ENCODE measurements at regions not wholly inside any gene's neighbourhood (a gene's known extent, or its start where the extent isn't known, plus 50 kb on each side); places are given as distances from the start of the nearest gene placed in this dataset.

DNA sequence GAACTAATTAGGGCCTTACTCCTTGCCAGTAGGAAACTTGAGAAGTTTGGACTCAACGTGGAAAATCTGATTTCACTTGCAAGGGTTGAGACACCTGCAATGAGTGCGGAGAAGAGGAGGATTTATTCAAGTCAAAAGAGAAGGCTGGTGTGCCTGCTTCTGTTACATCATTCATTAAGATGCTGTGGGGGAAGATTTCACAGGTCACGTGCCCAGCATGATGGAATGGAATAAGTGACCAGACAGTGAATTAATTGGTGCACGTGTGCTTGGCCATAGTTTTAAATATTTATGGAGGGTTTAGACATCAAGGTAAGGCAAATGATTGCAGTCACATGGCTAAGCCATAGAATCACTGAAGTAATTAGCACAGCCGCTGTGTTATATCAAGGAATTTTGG lies 155.0 kb downstream of the C7orf25 start:
- no peak for DNase-seq

DNA sequence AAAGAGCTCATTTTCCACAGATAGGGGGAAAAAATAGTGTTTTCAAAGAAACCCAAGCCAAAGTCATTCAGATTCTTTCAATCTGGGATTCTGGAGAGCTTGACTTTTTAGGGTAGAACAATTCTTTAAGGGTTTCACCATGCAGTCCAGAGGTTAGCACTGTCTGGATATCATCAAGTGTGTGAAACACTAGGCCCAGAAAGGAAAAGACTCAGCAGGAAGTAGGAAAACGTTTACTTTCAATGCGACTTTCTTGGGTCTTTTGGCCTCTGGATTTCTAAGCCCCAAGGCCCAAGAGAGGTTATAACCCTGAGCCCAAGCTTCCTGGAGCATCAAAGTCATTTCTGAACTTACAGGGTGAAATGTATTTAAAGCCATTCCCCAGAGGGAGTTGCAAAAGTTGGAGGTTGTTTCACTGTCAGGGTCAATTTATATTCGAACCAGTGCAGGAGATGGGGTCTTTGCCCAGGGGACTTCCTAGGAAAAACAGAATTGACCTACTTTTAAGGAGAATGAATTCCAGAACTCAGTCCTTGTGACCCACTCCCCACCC lies 158.0 kb downstream of the C7orf25 start:
- no peak for DNase-seq

DNA sequence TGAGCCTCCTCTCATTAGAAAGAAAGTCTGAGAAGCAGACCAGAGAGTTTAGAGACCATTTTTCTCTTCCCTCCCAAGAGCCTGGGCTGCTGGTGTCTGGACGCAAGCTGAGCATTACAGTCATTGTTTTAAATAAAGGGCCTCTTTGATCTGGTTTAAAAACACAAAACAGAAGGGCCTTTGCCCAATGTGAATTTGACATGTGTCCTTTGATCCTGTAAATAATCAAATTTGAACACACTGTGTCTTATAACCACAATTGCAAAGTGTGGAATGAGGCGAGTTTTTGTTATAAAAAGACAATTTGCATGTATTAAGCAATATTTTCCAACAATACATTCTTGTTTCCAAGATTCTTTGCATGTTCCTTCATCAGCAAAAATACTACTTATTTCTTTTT lies 158.5 kb downstream of the C7orf25 start:
- DNase-seq = no peak

DNA sequence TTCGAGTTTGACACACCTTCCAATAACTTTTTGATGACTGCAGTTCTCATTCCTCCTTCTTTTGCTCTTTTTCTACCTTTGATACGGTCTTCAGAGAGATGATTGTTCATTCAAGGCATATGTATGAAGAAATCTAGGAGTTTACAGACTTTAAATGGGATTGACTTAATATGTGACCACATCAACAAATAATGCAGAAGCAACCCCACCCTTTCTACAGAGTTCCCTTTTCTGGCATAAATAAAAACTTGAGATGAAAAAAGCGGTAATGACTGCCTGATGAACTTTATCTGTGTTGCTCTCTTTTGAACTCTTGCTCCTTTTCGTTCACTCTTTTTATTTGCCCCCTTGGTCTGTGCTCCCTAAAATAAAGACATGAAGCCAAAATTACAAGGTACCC lies 161.7 kb downstream of the C7orf25 start:
- no peak for DNase-seq

DNA sequence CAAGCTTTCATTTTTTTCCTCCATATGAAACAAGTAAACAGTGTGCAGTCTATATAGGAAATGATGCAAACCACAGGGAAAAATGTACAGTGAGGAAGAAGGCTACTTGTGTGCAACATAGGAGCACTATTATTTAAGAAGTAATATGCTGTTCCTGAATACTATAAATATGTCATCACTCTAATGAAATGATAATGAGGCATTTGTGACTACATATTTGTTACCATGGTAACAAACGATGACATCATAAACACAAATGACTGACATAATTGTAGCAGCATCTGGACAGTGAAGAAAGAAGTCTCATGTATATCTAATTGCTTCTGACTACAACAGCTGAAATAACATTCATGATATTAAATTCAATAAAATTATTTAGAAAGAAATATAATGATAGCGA lies 164.8 kb downstream of the C7orf25 start:
- no peak for DNase-seq

DNA sequence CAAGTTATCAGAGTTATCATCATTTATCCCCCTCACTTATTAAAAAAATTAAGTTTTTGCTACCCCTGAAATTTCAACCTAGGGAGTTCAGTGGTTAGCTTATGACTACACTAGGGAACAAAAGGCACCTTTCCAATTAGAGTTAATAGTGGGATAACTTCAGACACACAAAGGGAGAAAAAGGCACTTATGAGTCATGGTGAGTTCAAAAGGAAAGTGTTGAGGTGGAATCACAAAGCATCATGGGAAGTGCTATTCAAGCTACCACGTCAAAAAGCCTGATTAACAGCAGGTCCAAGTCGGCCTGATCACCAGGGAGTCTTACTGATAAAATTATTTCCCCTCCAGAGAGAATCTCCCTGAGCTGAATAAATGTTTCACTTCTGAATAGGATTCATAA lies 165.7 kb downstream of the C7orf25 start:
- no peak for DNase-seq

DNA sequence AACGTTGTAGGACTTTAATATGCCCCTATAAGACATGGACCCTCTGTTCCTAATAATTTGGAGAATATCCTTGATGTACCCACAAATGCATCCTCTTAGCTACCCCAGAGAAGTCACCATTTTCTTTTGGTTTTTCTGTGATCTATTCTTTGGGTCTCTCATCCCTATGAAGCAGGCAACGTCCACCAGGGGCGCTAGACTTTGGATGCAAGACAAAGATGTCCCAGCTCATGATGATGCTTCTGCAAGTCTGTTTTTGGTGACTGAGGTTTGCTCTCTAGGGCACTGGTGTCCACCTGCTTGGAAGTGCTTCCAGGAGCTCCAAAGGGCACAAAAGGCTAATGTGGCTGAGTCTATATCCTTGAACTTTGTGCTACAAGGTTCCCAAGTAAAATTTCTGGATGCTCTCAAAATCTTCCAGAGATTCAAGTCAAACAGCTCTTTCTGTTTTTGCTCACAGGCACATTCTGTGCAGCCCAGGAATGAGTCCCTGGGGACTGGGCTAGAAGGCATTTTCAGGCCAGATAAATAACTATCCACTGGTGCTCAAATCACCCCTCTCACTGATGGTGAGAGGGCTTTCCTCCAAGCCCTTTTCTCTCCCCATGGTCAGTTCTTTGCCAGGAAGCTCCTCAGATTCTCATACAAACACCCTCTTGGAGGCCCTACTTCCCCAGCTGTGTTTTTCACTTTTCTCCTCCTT lies 166.4 kb downstream of the C7orf25 start:
- no peak for DNase-seq

DNA sequence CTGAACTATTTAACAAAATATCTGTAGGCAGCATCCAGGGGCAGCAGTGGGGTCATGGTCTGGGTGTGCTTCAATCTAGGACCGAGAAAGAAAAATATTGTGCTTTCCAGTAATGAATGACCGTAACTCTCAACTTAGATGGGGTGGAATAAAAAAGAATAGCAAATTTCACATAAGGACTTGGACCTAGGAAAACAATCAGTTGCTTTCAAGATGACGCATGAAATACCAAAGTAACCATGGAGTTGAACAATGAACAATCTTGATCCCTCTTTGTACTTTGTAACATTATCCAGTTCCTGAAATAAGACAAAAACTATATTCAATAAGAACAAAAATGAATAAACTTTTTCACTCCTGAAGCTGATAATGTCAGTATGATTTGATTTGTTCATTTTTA lies 167.1 kb downstream of the C7orf25 start:
- DNase-seq = no peak

DNA sequence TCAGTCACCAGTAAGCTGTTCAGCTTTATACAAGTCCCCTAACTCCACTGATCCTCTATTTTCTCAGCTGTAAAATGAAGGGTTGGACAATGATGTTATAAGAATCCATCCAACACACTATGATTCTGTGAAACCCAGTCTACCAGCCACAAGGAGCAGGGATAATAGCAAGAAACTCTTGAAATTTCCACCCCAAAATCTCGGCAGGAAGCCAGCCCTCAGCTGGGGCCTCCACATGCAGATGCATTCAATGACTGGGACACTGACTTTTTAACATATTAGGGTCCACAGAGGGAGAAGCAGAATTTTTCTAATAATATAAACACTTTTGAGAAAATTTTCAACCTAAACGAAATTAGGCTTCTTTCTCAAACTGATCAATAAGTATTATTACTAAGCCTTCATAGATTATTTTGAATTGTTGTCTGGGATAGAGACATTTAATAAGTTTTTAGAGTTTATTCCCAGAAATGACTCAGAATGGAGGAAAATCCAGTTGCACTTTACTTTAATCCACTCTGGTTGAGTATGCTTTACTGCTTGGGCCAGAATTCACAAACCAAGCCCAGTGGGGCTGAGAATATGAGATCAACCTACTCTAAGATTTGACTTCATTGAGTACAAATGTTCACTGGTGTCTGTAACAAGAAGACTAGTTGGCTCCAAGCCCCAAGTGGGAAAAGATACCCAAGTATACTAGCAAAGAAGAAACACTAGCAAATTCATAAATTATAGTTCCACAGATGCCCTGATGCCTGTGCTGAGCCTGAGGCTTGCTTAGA lies 168.6 kb downstream of the C7orf25 start:
- no peak for DNase-seq

DNA sequence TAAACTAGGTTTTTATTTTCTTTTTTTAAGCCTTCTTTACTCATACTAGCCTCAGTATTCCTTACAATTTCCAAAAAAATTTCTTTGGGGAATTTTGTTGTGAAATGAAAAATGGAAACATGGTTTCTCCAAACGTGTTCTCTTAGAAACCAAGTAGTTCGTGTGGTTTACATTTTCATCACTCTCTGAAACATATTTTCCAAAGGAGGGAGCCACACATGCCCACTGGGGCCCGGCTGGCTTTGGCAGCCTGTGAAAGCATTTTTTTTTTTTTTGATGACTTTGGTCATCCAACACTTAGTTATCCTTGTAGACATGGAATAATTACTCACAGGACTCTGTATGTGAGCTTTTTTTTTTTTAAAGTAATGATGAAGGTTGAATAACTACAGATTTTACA lies 169.6 kb downstream of the C7orf25 start:
- DNase-seq = no peak

DNA sequence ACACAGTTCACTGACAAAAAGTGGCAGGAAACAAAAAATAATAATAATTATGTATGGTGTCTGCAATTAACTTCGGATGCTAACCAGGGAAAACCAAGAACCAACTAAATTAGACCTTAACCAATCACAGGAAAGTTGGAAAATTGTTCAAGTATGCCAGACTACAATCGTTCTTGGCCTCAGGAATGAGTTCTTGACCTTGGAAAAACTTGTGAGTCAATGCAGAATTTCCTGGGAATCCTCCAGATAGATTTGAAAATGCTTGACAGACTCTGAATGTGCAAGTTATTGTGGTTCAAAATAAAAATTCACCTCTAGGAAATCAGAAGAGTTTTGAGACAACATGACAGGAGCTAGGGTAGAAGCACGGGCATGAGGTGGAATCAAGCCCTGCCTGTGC lies 171.5 kb downstream of the C7orf25 start:
- no peak for DNase-seq

DNA sequence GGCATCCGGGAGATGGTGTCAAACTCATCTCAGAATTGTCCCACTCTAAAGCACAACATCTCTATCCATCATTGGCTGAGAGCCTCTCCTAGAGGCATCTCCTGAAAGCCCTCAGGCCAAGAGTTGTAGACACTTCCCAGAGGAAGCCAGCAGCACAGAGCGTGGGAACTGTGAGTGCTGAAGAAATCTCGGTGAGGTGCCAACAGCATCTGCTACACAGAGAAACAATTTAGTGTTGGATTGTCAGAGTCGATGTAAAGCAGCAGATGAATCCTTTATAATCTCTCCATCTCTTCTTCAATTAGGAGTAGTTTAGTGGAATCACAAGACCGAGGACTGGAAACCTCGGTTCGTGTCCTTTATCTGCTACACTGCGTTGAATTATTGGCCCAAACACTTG lies 172.2 kb downstream of the C7orf25 start:
- no peak for DNase-seq

DNA sequence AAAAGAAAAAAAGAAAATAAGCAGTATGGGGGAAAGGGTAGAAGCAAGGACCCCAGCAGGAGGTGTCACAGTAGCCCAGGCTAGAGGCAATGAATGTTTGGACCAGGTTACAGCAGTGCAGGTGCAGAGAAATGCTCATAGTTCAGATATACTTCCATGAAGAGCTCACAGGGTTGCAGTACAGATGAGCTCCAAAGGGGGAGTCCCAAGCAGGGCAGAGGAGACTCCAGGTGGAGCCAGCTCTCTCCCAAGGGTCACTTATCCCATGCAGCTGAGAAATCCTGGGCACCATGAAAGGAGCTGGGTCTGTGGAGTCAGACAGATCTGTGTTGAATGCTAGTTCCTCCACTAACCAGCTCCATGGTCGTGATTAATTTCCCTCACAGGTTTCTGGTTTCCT lies 174.9 kb downstream of the C7orf25 start:
- DNase-seq = no peak

DNA sequence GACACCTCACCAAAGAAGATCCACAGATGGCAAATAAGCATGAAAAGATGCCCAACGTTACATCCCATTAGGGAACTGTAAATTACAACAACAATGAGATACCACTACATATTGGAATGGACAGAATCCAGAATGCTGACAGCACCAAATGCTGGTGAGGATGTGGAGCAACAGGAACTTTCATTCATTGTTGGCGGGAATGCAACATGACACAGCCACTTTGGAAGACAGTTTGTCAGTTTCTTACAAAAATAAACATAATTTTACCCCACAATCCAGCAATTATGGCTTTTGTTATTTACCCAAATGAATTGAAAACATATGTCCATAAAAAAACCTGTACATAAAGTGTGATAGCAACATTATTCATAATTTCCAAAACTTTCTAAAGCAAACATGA lies 176.8 kb downstream of the C7orf25 start:
- no peak for DNase-seq

DNA sequence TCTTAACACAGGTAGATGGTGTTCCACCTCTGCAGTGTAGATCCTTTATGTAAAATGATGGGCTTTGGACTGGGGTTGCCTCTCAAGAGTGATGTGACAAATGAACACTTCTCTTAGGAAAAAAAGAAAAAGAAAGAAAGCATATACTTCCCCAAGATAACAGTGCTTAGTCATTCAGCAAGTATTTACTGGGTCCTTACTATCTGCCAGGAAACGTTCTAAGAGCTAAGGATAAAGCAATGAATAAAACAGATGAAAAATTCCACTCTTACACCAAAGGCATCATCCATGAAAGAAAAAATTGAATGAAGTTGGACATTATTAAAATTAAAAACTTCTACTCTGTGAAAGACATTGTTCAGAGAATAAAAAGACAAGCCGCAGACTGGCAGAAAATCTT lies 177.3 kb downstream of the C7orf25 start:
- no peak for DNase-seq

DNA sequence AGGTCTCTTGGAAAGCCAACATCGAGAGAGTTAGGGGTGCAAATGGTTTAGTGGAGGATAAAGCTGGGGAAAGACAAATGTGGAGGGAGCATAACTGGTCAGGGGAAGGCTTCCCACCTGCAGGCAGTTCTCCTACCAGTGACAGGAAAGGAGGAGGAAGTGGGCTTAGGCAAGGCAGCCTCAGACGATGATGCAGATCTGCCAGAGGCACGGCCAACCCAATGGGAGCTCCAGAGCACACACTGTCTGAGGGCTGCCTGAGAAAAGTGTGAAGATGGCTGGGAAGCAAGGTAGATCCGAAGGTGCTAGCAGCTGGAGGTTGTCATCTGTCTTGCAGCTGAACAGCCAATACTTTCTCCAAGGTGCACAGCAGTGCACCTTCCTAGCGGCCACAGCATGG lies 178.8 kb downstream of the C7orf25 start:
- DNase-seq = no peak

DNA sequence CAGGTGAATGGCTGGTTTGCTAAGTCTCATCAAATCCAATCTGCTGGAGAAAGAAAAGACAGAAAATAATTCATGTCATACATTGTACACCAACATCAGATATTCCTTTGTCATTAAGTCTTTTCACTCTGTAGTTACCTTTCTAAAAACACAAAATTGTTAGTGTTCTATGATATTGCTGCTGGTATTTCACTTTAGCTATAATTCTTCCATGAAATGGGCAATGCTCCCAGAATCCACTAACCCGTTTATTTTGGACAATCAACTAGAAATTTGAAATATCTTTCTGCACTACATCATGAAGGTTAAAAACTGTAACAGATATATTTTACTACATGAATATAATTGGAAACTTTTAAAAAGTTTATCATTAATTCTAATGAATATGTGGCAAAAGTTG lies 181.3 kb downstream of the C7orf25 start:
- no peak for DNase-seq

DNA sequence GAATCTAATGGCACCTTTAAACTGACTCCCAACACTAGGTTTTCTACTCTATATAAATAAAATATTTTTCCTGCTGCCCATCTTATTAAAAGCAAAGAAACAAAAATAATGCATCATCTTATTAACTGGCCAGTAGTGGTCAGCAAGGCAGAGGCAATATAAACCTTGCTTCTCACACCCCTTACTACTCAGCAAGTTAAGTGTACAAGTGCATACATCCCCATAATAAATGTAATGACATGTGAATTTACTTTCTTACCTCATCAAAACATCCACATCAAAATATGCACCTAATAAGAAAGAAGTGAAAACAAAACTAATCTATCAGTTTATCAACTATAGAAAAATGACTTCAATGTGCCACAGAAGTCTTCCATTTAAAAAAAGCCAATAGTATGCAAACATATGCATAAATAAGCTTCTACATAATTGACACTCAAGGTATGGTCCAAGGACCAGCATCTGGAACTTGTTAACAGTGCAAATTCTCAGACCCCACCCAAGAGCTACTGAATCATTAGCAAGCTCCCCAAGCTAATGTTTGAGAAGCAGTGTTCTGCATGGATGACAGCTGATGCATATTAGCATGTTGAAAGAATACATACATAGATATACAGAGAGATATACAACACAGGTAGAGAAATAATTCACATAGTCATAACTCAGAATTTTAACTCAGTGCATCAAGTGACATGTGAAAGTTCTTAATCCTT lies 182.7 kb downstream of the C7orf25 start:
- DNase-seq = no peak

DNA sequence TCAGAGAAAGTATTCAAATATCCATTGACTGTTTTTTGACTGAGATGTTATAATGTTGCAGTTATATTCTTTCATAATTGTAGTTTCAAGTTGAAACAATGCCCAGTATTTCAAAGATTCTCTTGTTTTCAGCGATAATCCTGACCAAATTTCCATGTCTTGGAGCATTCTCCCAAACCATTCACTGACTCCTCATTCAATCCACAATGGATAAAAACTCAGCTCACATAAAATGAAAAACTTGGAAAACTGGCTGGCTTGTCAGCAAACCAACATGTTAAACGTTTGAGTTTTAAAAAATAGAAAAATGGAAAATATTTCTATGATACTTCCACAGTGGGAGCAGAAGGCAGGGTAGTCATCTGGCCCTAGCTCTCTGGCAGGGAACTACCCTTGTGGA lies 184.4 kb downstream of the C7orf25 start:
- no peak for DNase-seq

DNA sequence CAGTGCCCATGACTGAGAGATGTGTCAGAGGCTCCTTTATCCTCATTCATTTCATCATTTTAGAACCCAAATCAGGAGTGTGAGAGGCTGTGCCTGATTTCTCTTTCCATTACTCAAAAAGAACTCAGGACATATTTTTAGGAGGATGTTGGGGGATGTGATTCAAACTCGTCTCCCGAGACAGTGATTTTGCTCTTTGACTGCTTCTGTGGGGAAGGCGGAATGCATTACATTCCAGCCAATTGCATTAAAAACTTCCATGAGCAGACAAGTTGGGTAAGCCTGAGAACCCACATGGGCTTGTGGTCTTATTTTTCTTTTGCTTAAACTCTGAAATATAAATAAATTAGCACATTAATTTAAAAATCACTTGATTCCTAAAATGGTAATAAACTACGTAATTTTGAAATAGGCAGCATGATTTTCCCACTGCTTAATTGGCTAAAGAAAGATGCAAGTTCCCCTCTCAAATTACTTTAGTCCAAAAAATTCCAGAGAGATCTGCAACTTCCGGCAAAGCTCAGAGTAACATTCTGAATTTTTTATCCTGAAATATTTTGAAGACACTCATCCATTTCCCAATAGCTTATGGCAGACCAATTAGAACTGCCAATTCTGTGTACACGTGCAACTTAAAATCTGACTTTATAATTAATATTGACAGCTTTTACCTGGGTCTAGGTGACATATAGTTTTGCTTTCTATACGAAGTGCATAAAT lies 185.6 kb downstream of the C7orf25 start:
- DNase-seq = no peak

DNA sequence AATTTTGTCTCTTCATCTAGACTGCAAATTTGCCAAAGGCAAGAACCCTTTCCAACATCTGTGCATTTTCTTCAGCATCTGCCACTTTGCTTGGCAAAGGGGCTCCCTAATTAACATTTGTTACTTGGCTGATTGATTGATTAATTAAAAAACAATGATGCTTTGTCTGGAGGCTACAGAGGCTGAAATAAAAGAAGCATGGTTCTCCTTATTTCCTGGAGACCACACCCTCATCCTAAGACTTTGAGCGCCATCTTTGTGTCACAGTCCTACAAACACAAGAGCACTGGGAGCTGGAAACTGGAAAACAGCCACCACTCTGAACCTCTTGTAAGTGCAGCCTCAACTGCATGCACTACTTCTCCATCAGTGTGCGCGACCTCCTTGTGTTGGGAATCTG lies 189.2 kb downstream of the C7orf25 start:
- DNase-seq = no peak

DNA sequence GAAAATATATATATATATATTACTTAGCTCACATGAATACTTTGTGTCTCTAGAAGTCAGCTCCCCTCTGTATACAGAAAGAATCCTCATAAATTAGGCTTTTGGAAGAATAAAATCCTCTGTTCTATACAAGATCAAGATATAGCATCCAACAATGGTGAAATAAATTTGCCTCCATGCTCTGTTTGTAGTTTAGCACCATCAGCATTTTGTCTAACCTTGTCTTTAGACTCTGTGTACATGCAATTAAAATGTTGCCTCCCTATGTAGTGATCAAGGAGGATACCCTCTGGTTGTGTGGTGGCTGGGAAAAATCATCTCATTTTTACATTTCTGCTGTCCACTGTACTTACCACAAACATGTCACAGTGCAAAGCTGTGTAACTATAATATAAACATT lies 189.7 kb downstream of the C7orf25 start:
- no peak for DNase-seq

Measured in occipital lobe (tissue), 1 donor.